ENCODE measurements at regions not wholly inside any gene's neighbourhood (a gene's known extent, or its start where the extent isn't known, plus 50 kb on each side); places are given as distances from the start of the nearest gene placed in this dataset.

DNA sequence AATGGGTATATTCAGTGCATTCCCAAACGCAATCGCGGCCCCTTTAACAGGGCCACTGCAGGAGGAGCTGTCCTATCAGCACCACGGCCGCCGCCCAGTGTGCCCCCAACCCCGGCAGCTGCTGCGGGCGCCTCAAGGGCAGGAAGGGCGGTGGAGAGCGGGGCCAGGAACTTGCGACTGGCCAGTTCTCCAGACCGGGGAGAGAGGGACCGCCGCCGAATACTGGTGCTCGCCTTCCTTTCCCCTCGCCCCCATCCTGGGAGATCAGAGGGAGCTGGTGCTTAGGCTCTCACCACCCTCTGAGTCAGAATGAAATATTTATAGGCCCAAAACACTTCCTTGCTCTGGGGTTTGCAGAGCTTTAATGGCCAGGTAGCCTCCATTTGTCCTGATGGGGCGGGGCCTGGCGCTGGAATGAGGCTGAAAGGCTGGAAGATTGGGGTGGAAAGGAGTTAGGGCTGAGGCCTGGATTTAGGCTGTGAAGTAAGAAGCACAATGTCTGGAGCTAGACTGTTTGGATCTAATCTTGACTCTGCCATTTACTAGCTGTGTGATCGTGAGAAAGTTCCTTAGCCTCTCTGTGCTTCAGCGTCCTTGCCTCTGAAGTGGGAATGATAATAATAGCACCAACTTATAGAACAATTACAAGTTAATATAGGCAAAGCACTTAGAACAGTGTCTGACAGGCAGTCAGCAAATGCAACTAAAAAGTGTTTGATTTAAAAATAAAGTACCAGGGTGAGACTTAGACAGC lies 75.5 kb downstream of the NAV1 start:
- Mint-ChIP-seq H3K27me3 (ENCODE audit: insufficient read depth, low read depth) (peaks cover under 1% of the 10 kb centered on the region), H3K4me1 (peaks cover 4% of the 10 kb centered on the region), H3K4me3 (no peak overlapping the region), H3K9me3 (no peaks in the 10 kb centered on the region), H3K27ac (no peak overlapping the region), H3K36me3 (no peaks in the 10 kb centered on the region)
- Histone ChIP-seq H2AFZ (replicated peaks) (no peak overlapping the region), H3F3A (ENCODE audit: low read depth) (peaks cover 10% of the 10 kb centered on the region), H3K4me1 (peaks cover 18% of the 10 kb centered on the region), H3K27ac (no peak overlapping the region), H4K20me1 (ENCODE audit: low read depth) (peaks cover 41% of the 10 kb centered on the region), H3K4me2 (peak overlapping the region; percentile 70), H3K27me3 (peaks cover 30% of the 10 kb centered on the region), H3K9me3 (ENCODE audit: low read depth) (no peaks in the 10 kb centered on the region), H3K36me3 (no peaks in the 10 kb centered on the region), H3K4me3 (peak overlapping the region; percentile 27), H3K9ac (no peak overlapping the region), H3K79me2 (ENCODE audit: low read depth) (no peaks in the 10 kb centered on the region)
- TF ChIP-seq EZH2 (IDR thresholded peaks at IDR 0.05) (peak; percentile 23), EZH2phosphoT487 (IDR thresholded peaks at IDR 0.05) (no peak)
- TF ChIP-seq, protein P1, sequence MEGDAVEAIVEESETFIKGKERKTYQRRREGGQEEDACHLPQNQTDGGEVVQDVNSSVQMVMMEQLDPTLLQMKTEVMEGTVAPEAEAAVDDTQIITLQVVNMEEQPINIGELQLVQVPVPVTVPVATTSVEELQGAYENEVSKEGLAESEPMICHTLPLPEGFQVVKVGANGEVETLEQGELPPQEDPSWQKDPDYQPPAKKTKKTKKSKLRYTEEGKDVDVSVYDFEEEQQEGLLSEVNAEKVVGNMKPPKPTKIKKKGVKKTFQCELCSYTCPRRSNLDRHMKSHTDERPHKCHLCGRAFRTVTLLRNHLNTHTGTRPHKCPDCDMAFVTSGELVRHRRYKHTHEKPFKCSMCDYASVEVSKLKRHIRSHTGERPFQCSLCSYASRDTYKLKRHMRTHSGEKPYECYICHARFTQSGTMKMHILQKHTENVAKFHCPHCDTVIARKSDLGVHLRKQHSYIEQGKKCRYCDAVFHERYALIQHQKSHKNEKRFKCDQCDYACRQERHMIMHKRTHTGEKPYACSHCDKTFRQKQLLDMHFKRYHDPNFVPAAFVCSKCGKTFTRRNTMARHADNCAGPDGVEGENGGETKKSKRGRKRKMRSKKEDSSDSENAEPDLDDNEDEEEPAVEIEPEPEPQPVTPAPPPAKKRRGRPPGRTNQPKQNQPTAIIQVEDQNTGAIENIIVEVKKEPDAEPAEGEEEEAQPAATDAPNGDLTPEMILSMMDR (IDR thresholded peaks at IDR 0.05): peak; percentile 4
- DNase-seq (ENCODE audit: low spot score): peak; percentile 91

DNA sequence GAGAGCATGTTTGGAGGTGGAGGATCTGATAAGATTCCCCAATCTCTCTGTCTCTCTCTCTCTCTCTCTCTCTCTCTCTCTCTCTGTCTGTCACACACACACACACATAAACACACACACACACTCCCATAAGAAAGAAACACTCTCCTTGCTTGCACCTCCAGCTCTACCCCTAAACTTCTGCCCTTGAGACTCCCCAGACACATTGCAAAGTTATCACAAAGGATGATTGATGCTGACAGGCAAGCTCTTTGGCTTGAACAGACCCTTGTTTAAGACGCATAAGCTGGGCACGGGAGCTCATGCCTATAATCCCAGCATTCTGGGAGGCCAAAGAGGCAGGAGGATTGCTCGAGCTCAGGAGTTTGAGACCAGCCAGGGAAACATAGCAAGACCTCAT lies 78.2 kb downstream of the NAV1 start:
- Histone ChIP-seq H3K27ac (no peak overlapping the region), H3K4me3 (no peak overlapping the region), H3K79me2 (ENCODE audit: low read depth) (no peaks in the 10 kb centered on the region), H3K4me2 (no peak overlapping the region), H3F3A (ENCODE audit: low read depth) (peaks cover 10% of the 10 kb centered on the region), H3K4me1 (peaks cover 4% of the 10 kb centered on the region), H2AFZ (replicated peaks) (no peak overlapping the region), H4K20me1 (ENCODE audit: low read depth) (peaks cover 34% of the 10 kb centered on the region), H3K36me3 (no peaks in the 10 kb centered on the region), H3K27me3 (peaks cover 30% of the 10 kb centered on the region), H3K9me3 (ENCODE audit: low read depth) (no peaks in the 10 kb centered on the region), H3K9ac (no peak overlapping the region)
- no peaks in the 10 kb centered on the region for H3K36me3 Mint-ChIP-seq
- peaks cover 5% of the 10 kb centered on the region for H3K27me3 Mint-ChIP-seq (ENCODE audit: insufficient read depth, low read depth)
- H3K4me1 Mint-ChIP-seq: peaks cover 8% of the 10 kb centered on the region
- H3K9me3 Mint-ChIP-seq: no peaks in the 10 kb centered on the region
- no peak overlapping the region for H3K27ac Mint-ChIP-seq
- TF ChIP-seq EZH2phosphoT487 (IDR thresholded peaks at IDR 0.05) (no peak), EZH2 (IDR thresholded peaks at IDR 0.05) (no peak)
- TF ChIP-seq, protein P1 (IDR thresholded peaks at IDR 0.05): no peak
- no peak for DNase-seq (ENCODE audit: low spot score)
- H3K4me3 Mint-ChIP-seq: no peak overlapping the region

DNA sequence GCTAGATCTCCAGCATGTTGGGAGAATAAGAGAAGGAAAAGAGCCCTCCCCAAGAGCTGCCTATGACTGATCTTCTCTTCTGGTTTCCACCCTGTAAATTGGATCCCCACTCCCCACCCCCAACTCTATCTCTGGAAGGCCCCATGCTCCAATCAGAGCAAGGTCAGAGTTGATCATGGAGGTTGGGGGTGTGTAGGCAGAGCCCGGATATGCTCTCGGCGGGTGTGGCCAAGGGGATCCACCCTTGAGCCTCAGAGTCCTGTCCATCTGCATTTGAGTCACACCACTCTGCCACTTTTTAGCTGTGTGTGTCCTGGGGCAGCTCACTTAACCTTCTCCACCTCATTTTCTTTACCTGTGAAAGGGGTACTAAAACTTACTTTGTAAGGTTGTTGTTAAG lies 79.5 kb downstream of the NAV1 start:
- Histone ChIP-seq H3K9me3 (ENCODE audit: low read depth) (no peaks in the 10 kb centered on the region), H3K4me3 (no peak overlapping the region), H3K36me3 (no peaks in the 10 kb centered on the region), H3K4me2 (no peak overlapping the region), H3K4me1 (peaks cover 4% of the 10 kb centered on the region), H3K9ac (no peak overlapping the region), H3K79me2 (ENCODE audit: low read depth) (no peaks in the 10 kb centered on the region), H3K27me3 (peaks cover 27% of the 10 kb centered on the region), H3F3A (ENCODE audit: low read depth) (peaks cover 10% of the 10 kb centered on the region), H2AFZ (replicated peaks) (no peak overlapping the region), H3K27ac (no peak overlapping the region), H4K20me1 (ENCODE audit: low read depth) (peaks cover 23% of the 10 kb centered on the region)
- peaks cover 10% of the 10 kb centered on the region for H3K4me1 Mint-ChIP-seq
- DNase-seq (ENCODE audit: low spot score): no peak
- TF ChIP-seq, protein P1 (IDR thresholded peaks at IDR 0.05): no peak
- no peak for TF ChIP-seq EZH2 (IDR thresholded peaks at IDR 0.05)
- TF ChIP-seq EZH2phosphoT487 (IDR thresholded peaks at IDR 0.05): no peak
- H3K4me3 Mint-ChIP-seq: no peak overlapping the region
- no peak overlapping the region for H3K27ac Mint-ChIP-seq
- peaks cover 5% of the 10 kb centered on the region for H3K27me3 Mint-ChIP-seq (ENCODE audit: insufficient read depth, low read depth)
- H3K36me3 Mint-ChIP-seq: no peaks in the 10 kb centered on the region
- H3K9me3 Mint-ChIP-seq: no peaks in the 10 kb centered on the region
